HepG2 (cell line): ENCODE measurements at regions not wholly inside any gene's neighbourhood (a gene's known extent, or its start where the extent isn't known, plus 50 kb on each side); places are given as distances from the start of the nearest gene placed in this dataset.

Source experiments
- ATAC-seq: fragments of 200-7000 bp; cut with Tn5 transposase; 3 replicates; pipeline ENCODE4 v1.9.1; 2020; ENCODE audit warnings: mild to moderate bottlenecking, moderate library complexity
- BruUV-seq: library from RNA; stranded (reverse); fragments of 400-500 nt; replicated peaks from 2 replicates; lab custom pipeline; 2021; lab: Mats Ljungman, UMichigan
- CTCF ChIA-PET: fragments of 300-600 bp; formaldehyde crosslinking; extraction: SDS; loops from one replicate; lab custom pipeline; 2021; ENCODE audit warnings: low total read pairs, inconsistent platforms, low intra/inter-chr PET ratio; lab: Yijun Ruan, JAX
- POLR2A ChIA-PET: fragments of 350-600 bp; sonication (Branson Sonifier 250); formaldehyde crosslinking; loops from one replicate; lab custom pipeline; 2020; ENCODE audit warnings: antibody characterized with exemption, inconsistent platforms; lab: Yijun Ruan, JAX
- DNase-seq: peaks from one replicate; pipeline ENCODE4 v3.0.0-alpha.2; 2015; ENCODE audit warnings: low spot score
- FAIRE-seq: peaks from 3 replicates; lab custom pipeline; 2011; peaks lifted over from hg19 to GRCh38; lab: Jason Lieb, UNC
- H2AFZ ChIP-seq: one replicate; pipeline ENCODE4 v1.6.1; 2011; ENCODE audit warnings: low read length, inconsistent platforms
- H3K27ac ChIP-seq: fragments of 300-600 bp; 3 replicates; pipeline ENCODE4 v1.8.0; 2011; ENCODE audit warnings: mixed run types, mild to moderate bottlenecking, mixed read lengths, low read length, inconsistent platforms; ENCODE audit not compliant: insufficient read depth; ENCODE audit errors: extremely low read length
- H3K27me3 ChIP-seq, 2 experiments: fragments of 200-600 bp in 1 of 2; 2 replicates in 1 of 2; 3 replicates in 1 of 2; pipeline versions ENCODE4 v1.6.0 to v1.8.0; 2011; ENCODE audit warnings: low read length in 2 of 2, mild to moderate bottlenecking in 2 of 2, moderate library complexity in 2 of 2, inconsistent platforms in 1 of 2; ENCODE audit not compliant: insufficient read depth in 2 of 2, control insufficient read depth in 1 of 2
- H3K36me3 ChIP-seq, 2 experiments: fragments of 200-600 bp in 1 of 2; replicated peaks in 1 of 2; 2 replicates in 1 of 2; 3 replicates in 1 of 2; pipeline versions ENCODE4 v1.5.1 to v1.8.0; 2011; ENCODE audit warnings: low read length in 2 of 2, inconsistent platforms in 1 of 2; ENCODE audit not compliant: insufficient read depth in 2 of 2, control insufficient read depth in 1 of 2
- H3K4me1 ChIP-seq: 2 replicates; pipeline ENCODE4 v1.5.1; 2012; ENCODE audit warnings: low read length, inconsistent platforms; ENCODE audit not compliant: insufficient read depth
- H3K4me2 ChIP-seq: 2 replicates; pipeline ENCODE4 v1.6.0; 2011; ENCODE audit warnings: low read depth, low read length, inconsistent platforms
- H3K4me3 ChIP-seq, 3 experiments: fragments of 200-600 bp in 1 of 3; sonication (generic), shearing (Covaris generic) in 1 of 3; replicated peaks in 1 of 3; 2 replicates each; pipeline ENCODE4 v1.5.1; 2011 to 2016; ENCODE audit warnings: low read length in 3 of 3, inconsistent platforms in 2 of 3, low read depth in 2 of 3, mild to moderate bottlenecking in 2 of 3, control low read depth in 1 of 3, mixed read lengths in 1 of 3; ENCODE audit not compliant: insufficient read depth in 1 of 3
- H3K79me2 ChIP-seq: one replicate; pipeline ENCODE4 v1.6.1; 2011; ENCODE audit warnings: low read length, inconsistent platforms; ENCODE audit not compliant: insufficient read depth
- H3K9ac ChIP-seq: 2 replicates; pipeline ENCODE4 v1.6.0; 2011; ENCODE audit warnings: mild to moderate bottlenecking, low read depth, low read length, inconsistent platforms; ENCODE audit not compliant: insufficient read depth
- H3K9me3 ChIP-seq: 2 replicates; pipeline ENCODE4 v1.5.1; 2012; ENCODE audit warnings: mild to moderate bottlenecking, low read length
- H4K20me1 ChIP-seq: 2 replicates; pipeline ENCODE4 v1.6.0; 2011; ENCODE audit warnings: inconsistent platforms, mild to moderate bottlenecking, low read length, moderate library complexity; ENCODE audit not compliant: insufficient read depth
- ARNT ChIP-seq: fragments of 450-650 bp; IDR thresholded peaks from 2 replicates; pipeline ENCODE4 v1.6.1; 2017
- ATF4 ChIP-seq, 2 experiments: fragments of 450-650 bp in 1 of 2; sonication (generic) in 1 of 2; formaldehyde crosslinking; IDR thresholded peaks; 2 replicates each; pipeline versions ENCODE4 v1.5.0 to v1.8.0; 2020 to 2022; ENCODE audit warnings: mild to moderate bottlenecking in 1 of 2, missing genetic modification reagents in 1 of 2
- CENPT ChIP-seq: sonication (generic); formaldehyde crosslinking; IDR thresholded peaks from 2 replicates; pipeline ENCODE4 v1.8.0; 2022; ENCODE audit warnings: low read depth, mild to moderate bottlenecking, moderate library complexity, missing genetic modification reagents
- ELK4 ChIP-seq: sonication (generic); formaldehyde crosslinking; IDR thresholded peaks from 2 replicates; pipeline ENCODE4 v1.9.0; 2021; ENCODE audit warnings: missing genetic modification reagents, borderline replicate concordance
- KLF12 ChIP-seq: sonication (generic); formaldehyde crosslinking; IDR thresholded peaks from 2 replicates; pipeline ENCODE4 v1.4.0; 2020; ENCODE audit warnings: missing genetic modification reagents, borderline replicate concordance
- MED8 ChIP-seq: sonication (generic); formaldehyde crosslinking; IDR thresholded peaks from 2 replicates; pipeline ENCODE4 v1.8.1; 2023; ENCODE audit warnings: mild to moderate bottlenecking, missing genetic modification reagents; ENCODE audit not compliant: insufficient replicate concordance
- SKI ChIP-seq: fragments of 450-650 bp; IDR thresholded peaks from one replicate; pipeline ENCODE4 v1.6.1; 2018; ENCODE audit warnings: mild to moderate bottlenecking; ENCODE audit not compliant: partially characterized antibody
- STAG1 ChIP-seq: sonication (generic); formaldehyde crosslinking; IDR thresholded peaks from 2 replicates; pipeline ENCODE4 v1.4.0; 2020; ENCODE audit warnings: missing genetic modification reagents
- THAP11 ChIP-seq: IDR thresholded peaks from 2 replicates; pipeline ENCODE4 v1.6.1; 2016; ENCODE audit warnings: missing biosample characterization, missing genetic modification reagents
- TRIM24 ChIP-seq: sonication (generic); formaldehyde crosslinking; IDR thresholded peaks from 2 replicates; pipeline ENCODE4 v1.8.0; 2022; ENCODE audit warnings: mild to moderate bottlenecking, missing genetic modification reagents
- ZNF230 ChIP-seq: sonication (generic); formaldehyde crosslinking; IDR thresholded peaks from 2 replicates; pipeline ENCODE4 v1.4.0; 2020; ENCODE audit warnings: mild to moderate bottlenecking, missing genetic modification reagents
- ZNF263 ChIP-seq: sonication (generic); formaldehyde crosslinking; IDR thresholded peaks from 2 replicates; pipeline ENCODE4 v1.4.0; 2020; ENCODE audit warnings: missing genetic modification reagents
- ZNF792 ChIP-seq: IDR thresholded peaks from 2 replicates; pipeline ENCODE4 v1.6.1; 2016
- ZNF879 ChIP-seq: sonication (generic); formaldehyde crosslinking; IDR thresholded peaks from 2 replicates; pipeline ENCODE4 v1.8.1; 2023; ENCODE audit warnings: missing genetic modification reagents
- WGBS: methylation state at CpG from one replicate; pipeline ENCODE4 v1.1.6; 2017; ENCODE audit warnings: low lambda C conversion rate; 5-methylcytosine and 5-hydroxymethylcytosine counted together
- in situ Hi-C: cut with HindIII; loops from 2 replicates; pipeline ENCODE4 v1.10.0; 2017; ENCODE audit warnings: low pct_unique_long_range_greater_than_20kb; ENCODE audit not compliant: extremely low pct_ligation_motif_present
- intact Hi-C: fragments of 100-400 bp; cut with micrococcal nuclease; formaldehyde crosslinking; loops from one replicate; pipeline ENCODE4 v1.10.0; 2022; ENCODE audit not compliant: unreplicated experiment
- TF ChIP-seq, protein P1 (sequence below): sonication (generic); formaldehyde crosslinking; IDR thresholded peaks from 2 replicates; pipeline ENCODE4 v1.5.0; 2020; ENCODE audit warnings: mild to moderate bottlenecking, missing genetic modification reagents, moderate library complexity
- TF ChIP-seq, protein P2 (sequence below): IDR thresholded peaks from 2 replicates; pipeline ENCODE4 v1.6.1; 2016; ENCODE audit warnings: missing biosample characterization, missing genetic modification reagents, low read depth

GRCh38 chr7:10708447-10708846, 265.2 kb upstream of the PHF14 start:
- H3K9ac ChIP-seq = no peak overlapping the region
- TF ChIP-seq, protein P1, sequence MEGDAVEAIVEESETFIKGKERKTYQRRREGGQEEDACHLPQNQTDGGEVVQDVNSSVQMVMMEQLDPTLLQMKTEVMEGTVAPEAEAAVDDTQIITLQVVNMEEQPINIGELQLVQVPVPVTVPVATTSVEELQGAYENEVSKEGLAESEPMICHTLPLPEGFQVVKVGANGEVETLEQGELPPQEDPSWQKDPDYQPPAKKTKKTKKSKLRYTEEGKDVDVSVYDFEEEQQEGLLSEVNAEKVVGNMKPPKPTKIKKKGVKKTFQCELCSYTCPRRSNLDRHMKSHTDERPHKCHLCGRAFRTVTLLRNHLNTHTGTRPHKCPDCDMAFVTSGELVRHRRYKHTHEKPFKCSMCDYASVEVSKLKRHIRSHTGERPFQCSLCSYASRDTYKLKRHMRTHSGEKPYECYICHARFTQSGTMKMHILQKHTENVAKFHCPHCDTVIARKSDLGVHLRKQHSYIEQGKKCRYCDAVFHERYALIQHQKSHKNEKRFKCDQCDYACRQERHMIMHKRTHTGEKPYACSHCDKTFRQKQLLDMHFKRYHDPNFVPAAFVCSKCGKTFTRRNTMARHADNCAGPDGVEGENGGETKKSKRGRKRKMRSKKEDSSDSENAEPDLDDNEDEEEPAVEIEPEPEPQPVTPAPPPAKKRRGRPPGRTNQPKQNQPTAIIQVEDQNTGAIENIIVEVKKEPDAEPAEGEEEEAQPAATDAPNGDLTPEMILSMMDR (CRISPR knock-in tag) = peak; percentile 42
- TF ChIP-seq TRIM24 (CRISPR knock-in tag) = no peak
- no peak for TF ChIP-seq ELK4 (CRISPR knock-in tag)
- TF ChIP-seq STAG1 (CRISPR knock-in tag) = peak; percentile 33; the same call in 1 of the 2 replicates
- no peaks in the 10 kb centered on the region for H3K79me2 ChIP-seq
- H3K27me3 ChIP-seq = no peaks in the 10 kb centered on the region
- H3K9me3 ChIP-seq = no peaks in the 10 kb centered on the region
- FAIRE-seq = no peak
- ChIA-PET CTCF (no interaction called here), POLR2A (no interaction called here)
- H3K36me3 ChIP-seq = no peaks in the 10 kb centered on the region
- BruUV-seq = no TSS peak
- H3K4me1 ChIP-seq = no peaks in the 10 kb centered on the region
- H4K20me1 ChIP-seq = no peaks in the 10 kb centered on the region
- ATAC-seq = peak; percentile 46; the same call in 1 of the 3 replicates
- in situ Hi-C loops = no loop called here
- H2AFZ ChIP-seq = no peak overlapping the region
- peak; percentile 4 for DNase-seq
- no peak overlapping the region for H3K4me2 ChIP-seq
- 2% methylated on average over 5 of the region's 5 CpGs for WGBS
- H3K4me3 ChIP-seq = no peak overlapping the region
- intact Hi-C loops = no loop called here
- H3K27ac ChIP-seq = no peak overlapping the region

DNA sequence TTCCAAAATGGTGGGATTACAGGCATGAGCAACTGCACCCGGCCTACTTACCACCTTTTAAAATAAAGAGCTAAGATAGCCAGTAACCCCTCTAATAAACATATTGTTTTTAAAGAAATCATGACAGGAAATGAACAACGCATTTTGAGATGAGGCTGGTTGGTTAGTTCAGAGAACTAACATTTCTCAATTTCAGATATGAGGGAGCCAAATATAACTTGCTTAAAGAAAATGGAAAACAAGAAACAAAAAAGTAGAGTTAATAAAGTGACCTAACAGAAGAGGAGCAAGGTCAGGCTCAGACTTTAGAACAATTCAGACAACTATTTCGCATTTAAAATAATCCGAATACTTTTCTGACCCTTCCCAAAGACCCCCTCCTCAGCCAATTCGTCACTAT, 254.9 kb upstream of the PHF14 start:
- no peaks in the 10 kb centered on the region for H3K79me2 ChIP-seq
- intact Hi-C loops = no loop called here
- H3K9ac ChIP-seq = no peak overlapping the region
- POLR2A ChIA-PET = no interaction called here
- no peak overlapping the region for H3K4me2 ChIP-seq
- in situ Hi-C loops = no loop called here
- no peak for DNase-seq
- H2AFZ ChIP-seq = no peak overlapping the region
- BruUV-seq = no TSS peak
- H3K4me1 ChIP-seq = no peaks in the 10 kb centered on the region
- no peak overlapping the region for H3K27ac ChIP-seq
- no peaks in the 10 kb centered on the region for H3K36me3 ChIP-seq
- CTCF ChIA-PET = no interaction called here
- WGBS = 27% methylated on average over 5 of the region's 5 CpGs
- no peaks in the 10 kb centered on the region for H3K9me3 ChIP-seq
- no peak overlapping the region for H3K4me3 ChIP-seq
- no peaks in the 10 kb centered on the region; the same call in 1 of the 2 replicates for H4K20me1 ChIP-seq
- no peak for ATAC-seq
- FAIRE-seq = no peak
- H3K27me3 ChIP-seq = no peaks in the 10 kb centered on the region
- TF ChIP-seq, protein P2, sequence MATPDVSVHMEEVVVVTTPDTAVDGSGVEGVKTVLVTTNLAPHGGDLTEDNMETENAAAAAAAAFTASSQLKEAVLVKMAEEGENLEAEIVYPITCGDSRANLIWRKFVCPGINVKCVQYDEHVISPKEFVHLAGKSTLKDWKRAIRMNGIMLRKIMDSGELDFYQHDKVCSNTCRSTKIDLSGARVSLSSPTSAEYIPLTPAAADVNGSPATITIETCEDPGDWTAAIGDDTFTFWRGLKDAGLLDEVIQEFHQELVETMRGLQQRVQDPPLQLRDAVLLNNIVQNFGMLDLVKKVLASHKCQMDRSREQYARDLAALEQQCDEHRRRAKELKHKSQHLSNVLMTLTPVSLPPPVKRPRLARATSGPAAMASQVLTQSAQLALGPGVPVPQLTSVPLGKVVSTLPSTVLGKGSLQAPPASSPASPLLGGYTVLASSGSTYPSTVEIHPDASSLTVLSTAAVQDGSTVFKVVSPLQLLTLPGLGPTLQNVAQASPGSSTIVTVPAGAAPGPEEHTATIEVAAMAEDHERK (CRISPR knock-in tag) = no peak
- no peak for TF ChIP-seq MED8
- TF ChIP-seq ZNF879 (CRISPR knock-in tag) = no peak
- TF ChIP-seq ZNF263 (CRISPR knock-in tag) = no peak
- TF ChIP-seq ARNT = no peak
- no peak for TF ChIP-seq ZNF230 (CRISPR knock-in tag)
- no peak for TF ChIP-seq KLF12 (CRISPR knock-in tag)
- TF ChIP-seq CENPT (CRISPR knock-in tag) = no peak
- no peak for TF ChIP-seq ATF4 (CRISPR knock-in tag; IDR thresholded peaks at IDR 0.05)
- no peak for TF ChIP-seq SKI
- TF ChIP-seq THAP11 (CRISPR knock-in tag) = no peak
- no peak for TF ChIP-seq ZNF792 (CRISPR knock-in tag)
